Thyroid gland (tissue), 4 donors: ENCODE measurements at regions not wholly inside any gene's neighbourhood (a gene's known extent, or its start where the extent isn't known, plus 50 kb on each side); places are given as distances from the start of the nearest gene placed in this dataset.

Source experiments
- DNase-seq, 2 donors: peaks; one replicate each; pipeline ENCODE4 v3.0.0-alpha.2; 2019
- H3K27ac ChIP-seq, 3 donors: fragments of 200-600 bp; sonication (generic); 1 replicate in 2 of 3; 2 replicates in 1 of 3; pipeline ENCODE4 v1.5.1; 2016 to 2019; ENCODE audit warnings: mild to moderate bottlenecking in 1 of 3, moderate library complexity in 1 of 3
- H3K27me3 ChIP-seq: fragments of 200-600 bp; sonication (generic); one replicate; pipeline ENCODE4 v1.5.1; 2019
- H3K36me3 ChIP-seq, 2 donors: fragments of 200-600 bp; sonication (generic); one replicate each; pipeline ENCODE4 v1.5.1; 2016 to 2019
- H3K4me1 ChIP-seq, 2 donors: fragments of 200-600 bp; sonication (generic); one replicate each; pipeline ENCODE4 v1.5.1; 2017 to 2019
- H3K4me3 ChIP-seq, 3 donors: fragments of 200-600 bp; sonication (generic); replicated peaks in 1 of 3; 1 replicate in 2 of 3; 2 replicates in 1 of 3; pipeline ENCODE4 v1.5.1; 2016; ENCODE audit warnings: mild to moderate bottlenecking in 1 of 3
- H3K9me3 ChIP-seq: fragments of 200-600 bp; sonication (generic); one replicate; pipeline ENCODE4 v1.5.1; 2017
- POLR2A ChIP-seq, 2 donors: fragments of 450-650 bp; IDR thresholded peaks; one replicate each; pipeline ENCODE4 v1.6.1; 2017; ENCODE audit warnings: antibody characterized with exemption in 2 of 2, mild to moderate bottlenecking in 2 of 2, moderate library complexity in 1 of 2
- WGBS, 2 donors: methylation state at CpG; one replicate each; pipeline ENCODE4 v1.1.5; 2017; 5-methylcytosine and 5-hydroxymethylcytosine counted together
- intact Hi-C: fragments of 100-400 bp; cut with DNase I; formaldehyde crosslinking; loops from one replicate; pipeline ENCODE4 v1.15.1; 2023
- TF ChIP-seq, protein P1 (sequence below), 6 experiments: fragments of 200-600 bp in 3 of 6; fragments of 450-650 bp in 3 of 6; sonication (generic) in 3 of 6; IDR thresholded peaks; one replicate each; pipeline ENCODE4 v1.5.1; 2016 to 2019; ENCODE audit warnings: antibody characterized with exemption in 6 of 6, mild to moderate bottlenecking in 2 of 6, inconsistent platforms in 1 of 6, moderate library complexity in 1 of 6

- no peak overlapping the region for H3K4me3 ChIP-seq
- 94% methylated on average over 12 of the region's 12 CpGs for WGBS, 2 donors
- H3K9me3 ChIP-seq: no peaks in the 10 kb centered on the region
- no peaks in the 10 kb centered on the region for H3K36me3 ChIP-seq
- H3K27ac ChIP-seq: no peak overlapping the region
- H3K4me1 ChIP-seq: peaks cover 0 to 4% of the 10 kb centered on the region in 2 donors
- intact Hi-C loops: no loop called here
- H3K27me3 ChIP-seq: no peaks in the 10 kb centered on the region
- TF ChIP-seq, protein P1, sequence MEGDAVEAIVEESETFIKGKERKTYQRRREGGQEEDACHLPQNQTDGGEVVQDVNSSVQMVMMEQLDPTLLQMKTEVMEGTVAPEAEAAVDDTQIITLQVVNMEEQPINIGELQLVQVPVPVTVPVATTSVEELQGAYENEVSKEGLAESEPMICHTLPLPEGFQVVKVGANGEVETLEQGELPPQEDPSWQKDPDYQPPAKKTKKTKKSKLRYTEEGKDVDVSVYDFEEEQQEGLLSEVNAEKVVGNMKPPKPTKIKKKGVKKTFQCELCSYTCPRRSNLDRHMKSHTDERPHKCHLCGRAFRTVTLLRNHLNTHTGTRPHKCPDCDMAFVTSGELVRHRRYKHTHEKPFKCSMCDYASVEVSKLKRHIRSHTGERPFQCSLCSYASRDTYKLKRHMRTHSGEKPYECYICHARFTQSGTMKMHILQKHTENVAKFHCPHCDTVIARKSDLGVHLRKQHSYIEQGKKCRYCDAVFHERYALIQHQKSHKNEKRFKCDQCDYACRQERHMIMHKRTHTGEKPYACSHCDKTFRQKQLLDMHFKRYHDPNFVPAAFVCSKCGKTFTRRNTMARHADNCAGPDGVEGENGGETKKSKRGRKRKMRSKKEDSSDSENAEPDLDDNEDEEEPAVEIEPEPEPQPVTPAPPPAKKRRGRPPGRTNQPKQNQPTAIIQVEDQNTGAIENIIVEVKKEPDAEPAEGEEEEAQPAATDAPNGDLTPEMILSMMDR (IDR thresholded peaks at IDR 0.05): no peak
- no peak for TF ChIP-seq POLR2A (IDR thresholded peaks at IDR 0.05)
- DNase-seq: no peak
Measured at GRCh38 chr3:150308481-150309256, 99.4 kb upstream of the TSC22D2 start.

DNA sequence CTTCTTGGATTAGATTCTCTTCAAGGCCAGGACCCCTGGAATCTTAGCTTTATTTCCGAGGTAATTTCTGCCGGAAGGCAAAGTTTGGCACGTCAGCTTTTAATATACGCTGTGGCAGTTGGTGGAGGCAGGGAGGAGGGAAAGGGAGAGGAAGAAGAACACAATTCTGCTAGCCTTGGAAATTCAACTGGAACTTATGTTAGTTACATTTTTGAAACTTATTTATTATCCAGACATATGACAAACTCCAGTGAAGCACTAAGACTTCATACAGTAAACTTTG, 100.1 kb upstream of the TSC22D2 start:
- Histone ChIP-seq H3K4me3 (no peak overlapping the region), H3K27ac (no peak overlapping the region), H3K4me1 (peaks cover 0 to 4% of the 10 kb centered on the region in 2 donors), H3K27me3 (no peaks in the 10 kb centered on the region), H3K36me3 (no peaks in the 10 kb centered on the region), H3K9me3 (no peaks in the 10 kb centered on the region)
- DNase-seq: no peak
- no peak for TF ChIP-seq POLR2A (IDR thresholded peaks at IDR 0.05)
- intact Hi-C loops: no loop called here
- 67 to 74% methylated on average over 4 of the region's 4 CpGs for WGBS, 2 donors

DNA sequence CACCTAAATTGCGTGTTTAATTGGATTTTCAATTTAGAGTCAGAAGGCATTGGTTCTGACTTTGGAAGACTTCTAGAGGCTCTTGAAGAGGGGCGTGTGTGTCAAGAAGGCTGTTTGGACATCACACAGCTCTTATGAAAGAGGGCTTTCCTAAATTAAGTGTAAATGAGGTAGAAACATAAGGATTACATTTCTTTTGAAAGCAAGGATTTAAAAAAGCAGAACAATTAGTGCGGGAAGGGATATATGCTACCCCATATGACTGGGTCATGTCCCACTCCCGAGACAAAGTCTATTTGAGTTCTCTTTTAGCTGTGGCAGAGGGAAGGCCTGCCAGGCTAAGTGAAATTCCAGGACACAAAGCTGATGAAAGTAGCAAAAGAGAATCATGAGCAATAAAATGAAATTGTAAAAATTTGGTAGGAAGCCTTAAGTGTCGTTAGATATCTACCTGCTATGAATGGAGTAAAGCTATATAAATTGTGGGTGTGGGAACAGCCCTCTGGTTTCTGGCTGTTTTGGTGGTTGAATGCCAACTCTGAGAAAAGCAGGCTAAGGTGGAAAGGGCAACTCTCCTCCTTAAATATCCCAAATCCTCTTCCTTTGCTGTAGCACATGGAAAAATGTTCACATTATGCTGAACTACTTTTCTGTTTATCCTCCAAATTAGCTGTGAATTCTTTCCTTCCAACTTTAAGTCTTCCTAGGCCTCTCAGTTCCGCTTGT, 100.6 kb upstream of the TSC22D2 start:
- no peaks in the 10 kb centered on the region for H3K27me3 ChIP-seq
- no peak overlapping the region for H3K27ac ChIP-seq
- H3K9me3 ChIP-seq: no peaks in the 10 kb centered on the region
- no peak overlapping the region for H3K4me3 ChIP-seq
- TF ChIP-seq POLR2A (IDR thresholded peaks at IDR 0.05): no peak
- TF ChIP-seq, protein P1 (IDR thresholded peaks at IDR 0.05): no peak
- intact Hi-C loops: no loop called here
- DNase-seq: no peak
- 83 to 91% methylated on average over 6 of the region's 6 CpGs for WGBS, 2 donors
- no peaks in the 10 kb centered on the region for H3K36me3 ChIP-seq
- peaks cover 0 to 4% of the 10 kb centered on the region in 2 donors for H3K4me1 ChIP-seq

DNA sequence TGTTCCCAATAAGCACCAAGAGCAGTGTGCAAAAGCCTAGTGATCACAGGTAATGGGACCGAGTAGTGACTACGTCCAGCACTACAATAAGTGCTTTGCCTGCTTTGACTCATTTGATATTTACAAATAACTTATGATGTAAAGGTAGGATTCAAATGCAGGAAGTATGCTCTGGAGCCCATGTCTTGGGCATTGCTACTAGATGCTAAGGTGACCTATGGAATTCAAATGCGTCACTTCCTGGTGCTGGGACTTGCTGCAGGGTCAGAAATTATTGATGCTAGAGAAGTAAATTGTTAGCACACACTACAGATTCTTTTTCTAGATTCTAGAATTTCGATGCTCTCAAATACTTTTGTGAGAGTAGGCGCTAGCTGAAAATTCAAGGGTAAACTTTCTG, 101.2 kb upstream of the TSC22D2 start:
- Histone ChIP-seq H3K36me3 (no peaks in the 10 kb centered on the region), H3K4me3 (no peak overlapping the region), H3K27ac (no peak overlapping the region), H3K27me3 (no peaks in the 10 kb centered on the region), H3K4me1 (peaks cover 0 to 4% of the 10 kb centered on the region in 2 donors), H3K9me3 (no peaks in the 10 kb centered on the region)
- intact Hi-C loops: no loop called here
- no peak for TF ChIP-seq POLR2A (IDR thresholded peaks at IDR 0.05)
- TF ChIP-seq, protein P1 (IDR thresholded peaks at IDR 0.05): no peak
- WGBS, 2 donors: 78 to 89% methylated on average over 5 of the region's 5 CpGs
- no peak for DNase-seq

GRCh38 chr3:150306083-150306482, 102.0 kb upstream of the TSC22D2 start:
- TF ChIP-seq, protein P1 (IDR thresholded peaks at IDR 0.05): no peak
- TF ChIP-seq POLR2A (IDR thresholded peaks at IDR 0.05): no peak
- Histone ChIP-seq H3K4me1 (peaks cover 0 to 1% of the 10 kb centered on the region in 2 donors), H3K4me3 (no peak overlapping the region), H3K36me3 (no peaks in the 10 kb centered on the region), H3K27ac (no peak overlapping the region), H3K27me3 (no peaks in the 10 kb centered on the region), H3K9me3 (no peaks in the 10 kb centered on the region)
- intact Hi-C loops: no loop called here
- no peak for DNase-seq
- 75 to 92% methylated on average over 3 of the region's 3 CpGs for WGBS, 2 donors
